Vagina (tissue), 2 donors: ENCODE measurements at regions not wholly inside any gene's neighbourhood (a gene's known extent, or its start where the extent isn't known, plus 50 kb on each side); places are given as distances from the start of the nearest gene placed in this dataset.

Experiments
- CTCF ChIP-seq, 3 experiments: fragments of 450-650 bp in 2 of 3; fragments of 200-600 bp in 1 of 3; sonication (generic) in 1 of 3; IDR thresholded peaks; one replicate each; pipeline ENCODE4 v1.5.1; 2017 to 2019; ENCODE audit warnings: antibody characterized with exemption in 3 of 3, mild to moderate bottlenecking in 2 of 3, moderate library complexity in 2 of 3
- POLR2A ChIP-seq, 2 donors: fragments of 450-650 bp; IDR thresholded peaks; one replicate each; pipeline ENCODE4 v1.6.1; 2017; ENCODE audit warnings: antibody characterized with exemption in 2 of 2, mild to moderate bottlenecking in 2 of 2, moderate library complexity in 2 of 2
- POLR2AphosphoS5 ChIP-seq, 2 donors: sonication (generic); formaldehyde crosslinking; IDR thresholded peaks; one replicate each; pipeline ENCODE4 v1.9.0; 2017; ENCODE audit warnings: antibody characterized with exemption in 2 of 2, mild to moderate bottlenecking in 2 of 2, low read depth in 1 of 2; ENCODE audit not compliant: insufficient read depth in 1 of 2

GRCh38 chr9:107147134-107147533 is 135.9 kb upstream of the RAD23B start:
- no peak for TF ChIP-seq CTCF (IDR thresholded peaks at IDR 0.05)
- no peak for TF ChIP-seq POLR2AphosphoS5 (IDR thresholded peaks at IDR 0.05; ENCODE audit: insufficient read depth in 1 of 2, low read depth in 1 of 2)
- no peak for TF ChIP-seq POLR2A (IDR thresholded peaks at IDR 0.05)
